GM19372 (cell line): ENCODE measurements at regions not wholly inside any gene's neighbourhood (a gene's known extent, or its start where the extent isn't known, plus 50 kb on each side); places are given as distances from the start of the nearest gene placed in this dataset.

ENCODE experiments used
- ATAC-seq: cut with Tn5 transposase; IDR thresholded peaks from one replicate; pipeline ENCODE4 v1.9.1; 2021; ENCODE audit warnings: mild to moderate bottlenecking, low read depth, moderate library complexity; ENCODE audit not compliant: unreplicated experiment

GRCh38 chr10:78290131-78290750, 256.6 kb downstream of the RPS24 start:
- ATAC-seq: no peak

GRCh38 chr10:78291722-78292121, 258.1 kb downstream of the RPS24 start:
- ATAC-seq: no peak

- no peak for ATAC-seq
These were observed 258.8 kb downstream of the RPS24 start for GRCh38 chr10:78292250-78292981.

- ATAC-seq: no peak
These were observed 259.6 kb downstream of the RPS24 start for GRCh38 chr10:78292982-78293865.

GRCh38 chr10:78295242-78295641, 261.6 kb downstream of the RPS24 start:
- ATAC-seq: no peak

- ATAC-seq: no peak
These were observed 263.1 kb downstream of the RPS24 start for GRCh38 chr10:78296785-78297184.

- ATAC-seq: no peak
These were observed 264.3 kb downstream of the RPS24 start for GRCh38 chr10:78297997-78298396.

GRCh38 chr10:78298835-78299234, 265.2 kb downstream of the RPS24 start:
- ATAC-seq: no peak

GRCh38 chr10:78299851-78300468, 266.3 kb downstream of the RPS24 start:
- ATAC-seq: no peak

GRCh38 chr10:78300526-78300925, 266.9 kb downstream of the RPS24 start:
- no peak for ATAC-seq

- ATAC-seq: no peak
These were observed 267.8 kb downstream of the RPS24 start for GRCh38 chr10:78301481-78301880.

- ATAC-seq: no peak
These were observed 268.5 kb downstream of the RPS24 start for GRCh38 chr10:78301891-78302738.

- no peak for ATAC-seq
These were observed 269.0 kb downstream of the RPS24 start for GRCh38 chr10:78302739-78302988.

- ATAC-seq: peak; percentile 83
These were observed 269.6 kb downstream of the RPS24 start for GRCh38 chr10:78302989-78303854.

- ATAC-seq: no peak
These were observed 270.7 kb downstream of the RPS24 start for GRCh38 chr10:78304091-78305045.

- ATAC-seq: no peak
These were observed 271.6 kb downstream of the RPS24 start for GRCh38 chr10:78305311-78305710.

- no peak for ATAC-seq
These were observed 272.7 kb downstream of the RPS24 start for GRCh38 chr10:78306358-78306757.

GRCh38 chr10:78307576-78307975, 273.9 kb downstream of the RPS24 start:
- no peak for ATAC-seq
